ENCODE measurements at regions not wholly inside any gene's neighbourhood (a gene's known extent, or its start where the extent isn't known, plus 50 kb on each side); places are given as distances from the start of the nearest gene placed in this dataset.

GRCh38 chr6:99743647-99744046, 137.0 kb downstream of the PRDM13 start:
- TF ChIP-seq SP1 (IDR thresholded peaks at IDR 0.05) (no peak), ELF4 (IDR thresholded peaks at IDR 0.05) (no peak), CTBP1 (IDR thresholded peaks at IDR 0.05; ENCODE audit: borderline replicate concordance) (no peak), PKNOX1 (IDR thresholded peaks at IDR 0.05) (0 out of 2 replicates have a peak, but pooled peaks have one; percentile 13), FOXA1 (IDR thresholded peaks at IDR 0.05) (no peak), FOXK2 (IDR thresholded peaks at IDR 0.05) (no peak), NFRKB (IDR thresholded peaks at IDR 0.05) (no peak), BHLHE40 (IDR thresholded peaks at IDR 0.05; ENCODE audit: borderline replicate concordance) (no peak), SUZ12 (IDR thresholded peaks at IDR 0.05) (no peak), FOXM1 (IDR thresholded peaks at IDR 0.05; ENCODE audit: borderline replicate concordance) (no peak), ZNF384 (IDR thresholded peaks at IDR 0.05) (no peak), TARDBP (IDR thresholded peaks at IDR 0.05) (no peak)

All from HEK293T (cell line).